Spleen (tissue), 3 donors: ENCODE measurements at regions not wholly inside any gene's neighbourhood (a gene's known extent, or its start where the extent isn't known, plus 50 kb on each side); places are given as distances from the start of the nearest gene placed in this dataset.

ENCODE experiments used
- POLR2A ChIP-seq, 3 donors: fragments of 450-650 bp; IDR thresholded peaks; one replicate each; pipeline ENCODE4 v1.5.1; 2017; ENCODE audit warnings: antibody characterized with exemption in 3 of 3, mild to moderate bottlenecking in 1 of 3
- POLR2AphosphoS5 ChIP-seq, 3 donors: sonication (generic); formaldehyde crosslinking; IDR thresholded peaks; one replicate each; pipeline ENCODE4 v1.5.1; 2017; ENCODE audit warnings: antibody characterized with exemption in 3 of 3

DNA sequence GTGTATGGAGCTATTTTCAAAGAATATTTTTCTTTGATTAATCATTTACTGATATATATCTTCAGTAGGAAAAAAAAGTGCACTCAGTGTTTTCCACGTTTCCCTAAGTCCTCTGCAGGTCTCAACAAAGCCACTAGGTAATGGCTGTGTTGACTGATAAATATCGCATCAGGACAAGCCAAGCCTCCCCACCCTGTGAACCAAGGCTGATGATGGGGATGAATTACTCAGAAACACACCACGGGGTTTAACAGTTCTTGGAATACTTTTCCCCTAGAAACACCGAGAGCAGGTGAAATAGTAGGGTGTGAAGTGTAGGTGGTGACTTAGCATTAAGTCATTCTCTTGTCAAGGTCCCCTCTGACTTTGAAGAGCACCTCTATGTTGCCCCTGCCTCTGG, 423.5 kb upstream of the IGFBP3 start:
- TF ChIP-seq POLR2A (IDR thresholded peaks at IDR 0.05) (no peak), POLR2AphosphoS5 (IDR thresholded peaks at IDR 0.05) (no peak)
